Glomerular endothelial cell (primary cell): ENCODE measurements at regions not wholly inside any gene's neighbourhood (a gene's known extent, or its start where the extent isn't known, plus 50 kb on each side); places are given as distances from the start of the nearest gene placed in this dataset.

ENCODE experiments used
- DNase-seq: peaks from one replicate; pipeline ENCODE4 v3.0.0-alpha.2; 2011; ENCODE audit warnings: low read depth, low spot score; ENCODE audit errors: extremely low read depth

- DNase-seq: no peak
Measured at GRCh38 chr1:71267220-71267619, 186.4 kb upstream of the ZRANB2 start.

DNA sequence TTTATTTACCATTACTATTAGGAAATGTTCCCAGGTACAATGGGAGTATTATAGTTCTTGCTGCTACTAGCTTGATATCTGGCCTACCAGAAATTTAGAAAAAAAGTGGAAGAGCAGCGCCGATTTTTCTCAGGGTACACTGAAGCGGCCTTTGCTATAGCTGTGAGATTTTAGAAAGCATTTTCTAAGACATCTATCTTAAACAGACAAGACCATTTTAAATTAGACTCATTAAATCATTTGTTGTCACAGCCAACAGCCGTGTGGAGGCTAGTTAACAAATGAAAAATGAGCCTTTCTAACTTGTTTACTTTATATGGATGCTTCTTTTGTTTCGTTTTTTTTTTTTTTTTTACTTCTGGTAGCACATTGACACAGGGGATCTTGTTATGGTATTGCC lies 183.2 kb upstream of the ZRANB2 start:
- DNase-seq: no peak

DNA sequence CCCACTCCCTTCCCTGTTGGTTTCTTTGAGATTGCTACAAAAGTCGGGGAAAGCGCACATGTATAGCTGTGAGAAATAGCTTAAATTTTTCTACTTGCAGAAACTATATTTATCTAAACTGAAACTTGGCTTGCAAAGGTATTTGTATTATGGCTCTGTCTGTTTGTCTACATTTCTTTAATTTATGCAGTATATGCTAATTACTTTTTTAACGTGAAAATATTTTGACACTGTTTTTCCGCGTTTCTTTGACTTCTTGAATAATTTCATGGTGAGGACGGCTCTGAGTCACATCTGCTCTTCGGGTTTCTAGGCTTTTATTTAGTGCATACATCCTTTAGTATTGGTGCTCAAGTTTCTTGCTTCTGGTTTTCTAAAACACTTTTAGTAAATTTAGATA lies 182.1 kb upstream of the ZRANB2 start:
- DNase-seq: no peak

DNA sequence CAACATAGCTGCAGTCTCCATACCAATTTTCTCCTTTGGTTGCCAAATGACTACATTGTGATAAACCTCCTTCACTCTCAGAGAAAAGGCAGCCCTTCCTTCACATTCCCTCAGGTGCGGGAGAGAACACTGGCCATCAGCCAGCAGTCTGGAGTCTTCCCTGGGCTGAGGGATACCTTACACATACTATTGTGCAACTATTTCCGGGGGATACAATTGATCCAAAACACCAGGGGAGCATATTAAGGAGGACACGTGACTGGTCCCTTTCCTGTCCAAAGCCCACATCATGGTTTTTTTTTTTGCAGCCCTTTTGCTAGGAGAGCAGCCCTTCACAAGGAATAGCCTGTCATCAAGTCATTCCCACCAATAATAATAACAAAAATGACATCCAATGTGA lies 172.1 kb upstream of the ZRANB2 start:
- DNase-seq: no peak

DNA sequence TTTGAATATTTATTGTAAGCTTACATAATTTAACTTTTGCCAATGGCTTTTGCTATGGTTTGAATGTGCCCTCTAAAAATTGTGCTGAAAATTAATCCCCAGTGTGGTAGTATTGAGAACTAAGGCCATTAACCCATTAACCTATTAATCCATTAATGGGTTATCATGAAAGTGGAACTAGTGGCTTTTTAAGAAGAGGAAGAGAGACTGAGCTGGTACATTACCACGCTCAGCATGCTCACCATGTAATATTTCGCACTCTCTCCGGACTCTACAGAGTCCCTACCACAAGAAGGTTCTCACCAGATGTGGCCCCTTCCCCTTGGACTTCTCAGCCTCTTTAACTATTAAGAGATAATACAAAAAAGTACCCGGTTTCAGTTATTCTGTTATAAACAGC lies 164.4 kb upstream of the ZRANB2 start:
- DNase-seq: no peak

- DNase-seq: no peak
Measured at GRCh38 chr1:71242239-71242638, 161.4 kb upstream of the ZRANB2 start.

GRCh38 chr1:71240656-71241055 lies 159.8 kb upstream of the ZRANB2 start:
- no peak for DNase-seq

- no peak for DNase-seq
Measured at GRCh38 chr1:71236503-71236902, 155.7 kb upstream of the ZRANB2 start.

DNA sequence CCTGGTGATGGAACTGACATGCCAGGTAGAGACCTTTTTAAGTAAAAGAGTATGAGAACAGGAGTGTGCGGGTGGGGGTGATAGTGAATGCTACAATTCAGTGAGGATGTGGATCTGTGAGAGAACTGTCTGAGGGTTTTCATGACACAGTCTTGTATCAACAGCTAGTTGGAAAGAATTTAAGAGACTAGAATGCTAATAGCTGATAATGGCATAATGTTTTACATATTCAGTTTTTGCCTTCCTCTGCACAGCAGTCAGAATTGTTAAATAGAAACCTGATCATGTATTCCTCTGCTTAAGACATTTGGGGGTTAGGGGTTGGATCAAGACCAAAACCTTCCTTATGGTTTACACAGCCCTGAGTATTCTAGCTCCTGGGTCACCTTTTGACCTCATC lies 152.8 kb upstream of the ZRANB2 start:
- DNase-seq: no peak

GRCh38 chr1:71232786-71233185 lies 152.0 kb upstream of the ZRANB2 start:
- no peak for DNase-seq

DNA sequence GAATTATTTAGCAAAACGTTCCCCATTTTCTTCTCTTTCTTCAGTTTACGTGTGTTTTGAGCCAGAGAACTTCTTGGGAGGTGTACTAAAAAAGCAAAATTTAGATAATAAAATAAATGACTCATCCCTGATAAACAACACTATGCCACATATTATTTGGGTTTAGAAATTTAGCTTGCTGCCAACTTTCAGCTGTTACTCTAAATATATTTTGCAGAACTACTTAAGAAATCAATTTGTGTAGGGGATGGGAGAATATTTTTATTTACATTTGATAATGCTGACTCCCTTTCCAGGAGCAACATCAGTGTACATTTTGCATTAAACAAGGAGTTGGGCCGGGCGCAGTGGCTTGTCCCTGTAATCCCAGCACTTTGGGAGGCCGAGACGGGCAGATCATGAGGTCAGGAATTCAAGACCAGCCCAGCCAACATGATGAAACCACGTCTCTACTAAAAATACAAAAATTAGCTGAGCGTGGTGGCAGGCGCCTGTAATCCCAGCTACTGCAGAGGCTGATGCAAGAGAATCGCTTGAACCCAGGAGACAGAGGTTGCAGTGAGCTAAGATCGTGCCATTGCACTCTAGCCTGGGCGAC lies 151.4 kb upstream of the ZRANB2 start:
- no peak for DNase-seq

DNA sequence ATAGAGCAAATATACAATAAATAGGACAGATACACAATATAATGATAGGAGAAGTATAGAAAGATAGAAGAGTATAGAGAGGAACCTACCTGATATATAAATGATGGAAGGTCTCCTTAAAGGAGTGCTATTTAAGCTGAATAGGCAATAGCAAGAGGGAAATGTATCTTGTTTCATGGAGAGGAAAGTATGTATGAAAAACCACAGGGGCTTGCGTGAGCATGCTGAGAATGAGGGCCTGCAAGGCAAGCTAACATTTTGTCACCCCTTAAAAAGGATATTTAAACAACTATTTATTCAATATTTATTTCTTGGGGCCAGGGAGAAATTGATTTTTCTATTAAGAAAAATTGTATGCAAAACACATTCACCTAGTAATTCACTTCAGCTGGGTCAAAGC lies 150.9 kb upstream of the ZRANB2 start:
- no peak for DNase-seq

GRCh38 chr1:71228742-71229365 lies 148.0 kb upstream of the ZRANB2 start:
- no peak for DNase-seq

- DNase-seq: no peak
Measured at GRCh38 chr1:71228241-71228640, 147.4 kb upstream of the ZRANB2 start.

GRCh38 chr1:71224741-71225377 lies 144.0 kb upstream of the ZRANB2 start:
- no peak for DNase-seq

DNA sequence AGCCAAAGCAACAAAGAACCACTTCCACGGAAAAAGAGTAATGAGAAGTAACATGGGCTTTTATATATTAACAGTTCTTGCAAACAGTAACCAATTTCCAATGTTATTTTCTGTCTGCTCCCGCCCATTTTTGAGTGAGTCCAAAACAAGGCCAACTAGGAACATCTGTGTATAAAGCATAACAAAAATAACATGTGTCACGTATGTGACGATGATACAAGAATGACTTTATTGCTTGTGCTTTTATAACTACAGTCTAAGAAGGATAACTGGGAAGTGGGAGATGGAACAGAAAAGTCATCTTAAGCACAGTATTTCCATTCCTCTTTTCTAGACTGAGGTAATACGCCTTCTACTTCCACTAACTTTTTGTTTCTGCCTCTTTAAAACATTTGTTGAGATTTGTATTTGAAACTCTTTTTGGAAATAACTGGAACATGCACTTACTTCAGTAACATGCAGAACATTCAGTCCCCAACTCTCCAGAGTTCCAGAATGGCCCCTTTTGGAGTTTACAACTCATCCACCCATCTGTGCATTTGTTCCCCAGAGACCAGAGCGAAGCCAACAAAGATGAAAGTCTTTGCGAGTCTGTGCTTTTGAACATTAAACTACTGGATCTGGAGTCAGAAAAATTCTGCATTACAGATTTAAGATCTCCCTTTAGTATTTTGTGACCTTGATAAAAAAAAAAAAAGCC lies 143.0 kb upstream of the ZRANB2 start:
- no peak for DNase-seq

DNA sequence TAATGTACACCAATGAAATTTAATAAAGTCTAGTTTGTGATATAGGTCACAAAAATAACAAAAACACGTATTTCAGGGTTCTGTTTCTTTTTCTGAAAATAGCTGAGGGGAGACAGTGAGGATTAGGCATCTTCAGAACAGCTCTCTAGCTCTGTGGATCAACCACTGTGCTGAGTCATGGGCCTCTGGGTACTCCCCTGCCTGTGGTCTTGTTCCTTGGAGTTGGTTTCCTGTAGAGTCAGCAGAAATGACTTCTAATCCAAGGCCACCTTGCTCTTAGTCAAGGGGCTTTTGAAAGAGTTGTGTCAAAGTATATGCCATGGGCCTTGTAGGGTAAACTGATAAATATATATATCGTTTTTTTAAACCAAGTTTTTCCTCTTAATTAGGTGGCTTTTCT lies 141.8 kb upstream of the ZRANB2 start:
- no peak for DNase-seq

DNA sequence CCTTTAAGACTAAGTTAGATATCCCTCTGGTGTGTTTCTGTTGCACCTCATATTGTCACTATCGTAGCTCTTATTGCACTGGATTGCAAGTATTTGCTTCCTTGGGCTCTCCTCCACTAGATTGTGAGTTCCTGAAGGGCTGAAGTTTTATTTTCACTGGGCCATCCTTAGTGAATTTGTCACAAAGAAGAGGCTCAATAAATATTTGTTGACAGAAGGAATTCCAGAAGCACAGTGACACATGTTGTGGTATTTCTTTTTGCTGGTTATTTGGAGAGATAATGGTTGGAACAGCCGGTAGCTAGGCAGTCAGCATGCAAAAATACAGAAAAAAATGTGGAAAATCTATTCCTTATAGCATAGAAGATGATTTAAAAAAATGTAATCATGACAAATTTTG lies 129.9 kb upstream of the ZRANB2 start:
- no peak for DNase-seq

DNA sequence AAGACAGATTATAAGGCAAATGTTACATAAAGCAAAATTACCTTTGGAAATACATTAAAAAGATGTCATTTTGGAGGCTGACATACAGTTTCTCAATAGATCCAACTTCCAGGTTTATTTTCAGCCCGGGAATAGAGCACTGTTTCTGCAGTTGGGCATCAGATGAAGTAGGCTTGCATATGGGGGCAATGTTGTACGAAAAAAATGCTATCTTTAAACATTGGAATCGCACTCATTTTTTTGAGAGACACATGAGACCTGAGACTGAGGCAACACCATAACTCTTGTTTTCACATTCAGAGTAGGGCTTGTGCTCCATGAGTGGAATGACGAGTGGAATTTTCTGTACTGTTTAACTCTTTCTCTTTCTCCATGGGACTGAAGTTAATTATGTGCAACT lies 122.4 kb upstream of the ZRANB2 start:
- DNase-seq: no peak

DNA sequence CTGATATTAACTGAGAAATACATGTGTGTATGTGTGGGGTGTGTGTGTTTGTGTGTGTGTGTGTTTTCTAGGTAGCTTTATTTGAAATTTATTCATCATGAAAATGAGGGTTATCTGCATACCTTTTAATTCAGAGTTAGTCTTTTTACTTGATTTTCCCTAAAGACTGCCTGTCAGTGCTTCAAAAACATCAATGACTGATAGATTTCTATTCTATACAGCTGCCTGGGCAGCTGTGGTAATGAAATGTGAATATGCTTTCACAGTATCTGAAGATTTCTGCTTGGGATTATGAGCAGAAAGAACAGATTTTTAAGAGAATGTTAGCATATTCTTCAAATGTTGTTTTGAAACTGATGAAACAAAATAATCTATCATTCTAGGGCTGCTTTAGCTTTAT lies 119.7 kb upstream of the ZRANB2 start:
- DNase-seq: no peak

DNA sequence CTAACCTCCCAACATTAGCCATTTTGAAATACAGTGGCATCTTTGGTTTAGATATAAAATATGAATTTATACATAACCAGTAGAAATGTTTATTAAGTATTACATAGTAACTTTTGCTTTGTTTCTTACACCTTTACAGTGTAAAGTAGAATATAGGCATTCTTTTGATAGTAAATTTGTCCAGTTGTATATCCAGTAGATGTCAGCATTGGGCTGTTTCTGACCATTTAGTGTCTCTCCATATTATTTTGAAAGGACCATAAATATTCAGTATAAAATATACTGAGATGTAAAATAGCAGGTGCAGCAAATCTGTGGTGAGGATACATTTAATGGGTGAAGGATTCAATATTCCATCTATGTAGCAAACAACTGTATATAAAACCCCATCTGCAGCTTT lies 115.8 kb upstream of the ZRANB2 start:
- DNase-seq: peak; percentile 1

DNA sequence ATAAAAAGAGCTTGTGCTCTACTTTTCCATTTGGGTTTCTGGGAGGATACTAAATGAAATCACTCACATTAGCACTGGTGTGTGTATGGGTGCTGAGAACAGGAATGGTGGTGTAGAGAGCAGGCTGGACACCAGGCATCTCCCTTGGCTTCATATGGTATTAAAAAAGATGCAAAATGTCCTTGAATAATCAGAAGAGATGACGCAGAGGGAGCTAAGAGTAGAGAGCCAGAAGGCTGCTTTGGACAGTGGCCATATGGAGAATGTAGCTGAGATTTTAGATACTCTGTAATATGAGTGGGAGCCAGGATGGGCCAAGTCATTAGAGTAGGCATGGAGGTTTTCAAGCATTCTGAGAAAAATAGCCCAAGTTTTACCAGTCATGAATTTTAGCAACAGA lies 112.3 kb upstream of the ZRANB2 start:
- no peak for DNase-seq
